Breast epithelium (tissue), 3 donors: ENCODE measurements at regions not wholly inside any gene's neighbourhood (a gene's known extent, or its start where the extent isn't known, plus 50 kb on each side); places are given as distances from the start of the nearest gene placed in this dataset.

Experiments
- CTCF ChIP-seq, 3 donors: fragments of 450-650 bp; IDR thresholded peaks; one replicate each; pipeline ENCODE4 v1.5.1; 2016 to 2017; ENCODE audit warnings: antibody characterized with exemption in 3 of 3, mild to moderate bottlenecking in 3 of 3, moderate library complexity in 3 of 3
- POLR2A ChIP-seq: fragments of 450-650 bp; IDR thresholded peaks from one replicate; pipeline ENCODE4 v1.6.1; 2016; ENCODE audit warnings: antibody characterized with exemption, mild to moderate bottlenecking, moderate library complexity
- POLR2AphosphoS5 ChIP-seq, 3 donors: sonication (generic); formaldehyde crosslinking; IDR thresholded peaks; one replicate each; pipeline ENCODE4 v1.6.1; 2017; ENCODE audit warnings: antibody characterized with exemption in 3 of 3

- TF ChIP-seq CTCF (IDR thresholded peaks at IDR 0.05) (no peak), POLR2A (no peak), POLR2AphosphoS5 (IDR thresholded peaks at IDR 0.05) (no peak)
Measured at GRCh38 chr4:122205687-122206086, 53.6 kb downstream of the BLTP1 start.
